ENCODE measurements at regions not wholly inside any gene's neighbourhood (a gene's known extent, or its start where the extent isn't known, plus 50 kb on each side); places are given as distances from the start of the nearest gene placed in this dataset.

- Histone ChIP-seq H3K9me2 (ENCODE audit: insufficient read depth, low read length) (no peaks in the 10 kb centered on the region), H3K27me3 (ENCODE audit: insufficient read depth, low read depth, low read length) (no peaks in the 10 kb centered on the region), H3F3A (ENCODE audit: insufficient read depth, low read length, poor library complexity, severe bottlenecking) (no peaks in the 10 kb centered on the region), H3K9me3 (ENCODE audit: low read length) (no peaks in the 10 kb centered on the region), H3K4me2 (ENCODE audit: low read length) (no peak overlapping the region), H4K20me1 (ENCODE audit: insufficient read depth) (no peaks in the 10 kb centered on the region), H3K9ac (ENCODE audit: low read length) (no peak overlapping the region), H3K36me3 (ENCODE audit: insufficient read depth, low read length) (no peaks in the 10 kb centered on the region), H3K27ac (ENCODE audit: low read length) (no peak overlapping the region), H3K79me2 (replicated peaks; ENCODE audit: insufficient read depth, low read length) (no peaks in the 10 kb centered on the region), H2AFZ (ENCODE audit: low read depth, low read length) (no peak overlapping the region), H3K4me3 (ENCODE audit: low read length) (no peak overlapping the region)
- TF ChIP-seq EP300 (conservative IDR thresholded peaks at IDR 0.05; ENCODE audit: poor library complexity, severe bottlenecking) (no peak), TAF1 (IDR thresholded peaks at IDR 0.05; ENCODE audit: low read depth) (no peak), SMC3 (conservative IDR thresholded peaks at IDR 0.05; ENCODE audit: poor library complexity) (no peak), CTCF (IDR thresholded peaks at IDR 0.05; ENCODE audit: poor library complexity, severe bottlenecking) (no peak), EZH2 (IDR thresholded peaks at IDR 0.05; ENCODE audit: borderline replicate concordance, insufficient read depth, low read length, poor library complexity, severe bottlenecking) (no peak), RAD21 (conservative IDR thresholded peaks at IDR 0.05) (no peak), POLR2AphosphoS5 (IDR thresholded peaks at IDR 0.05) (no peak), REST (IDR thresholded peaks at IDR 0.05; ENCODE audit: borderline replicate concordance) (no peak), MXI1 (conservative IDR thresholded peaks at IDR 0.05; ENCODE audit: poor library complexity, severe bottlenecking) (no peak)
These were observed 429.9 kb upstream of the ARID1B start for GRCh38 chr6:156347246-156347645.

- H4K20me1 ChIP-seq (ENCODE audit: insufficient read depth) = no peaks in the 10 kb centered on the region
- TF ChIP-seq RAD21 (conservative IDR thresholded peaks at IDR 0.05) = no peak
- TF ChIP-seq POLR2AphosphoS5 (IDR thresholded peaks at IDR 0.05) = no peak
- TF ChIP-seq EP300 (conservative IDR thresholded peaks at IDR 0.05; ENCODE audit: poor library complexity, severe bottlenecking) = no peak
- no peak for TF ChIP-seq CTCF (IDR thresholded peaks at IDR 0.05; ENCODE audit: poor library complexity, severe bottlenecking)
- no peak overlapping the region for H3K4me3 ChIP-seq (ENCODE audit: low read length)
- H3K4me2 ChIP-seq (ENCODE audit: low read length) = no peak overlapping the region
- no peaks in the 10 kb centered on the region for H3K27me3 ChIP-seq (ENCODE audit: insufficient read depth, low read depth, low read length)
- no peaks in the 10 kb centered on the region for H3K9me3 ChIP-seq (ENCODE audit: low read length)
- no peak overlapping the region for H3K9ac ChIP-seq (ENCODE audit: low read length)
- H3K9me2 ChIP-seq (ENCODE audit: insufficient read depth, low read length) = no peaks in the 10 kb centered on the region
- H3K36me3 ChIP-seq (ENCODE audit: insufficient read depth, low read length) = no peaks in the 10 kb centered on the region
- H3K27ac ChIP-seq (ENCODE audit: low read length) = no peak overlapping the region
- H3K79me2 ChIP-seq (replicated peaks; ENCODE audit: insufficient read depth, low read length) = no peaks in the 10 kb centered on the region
- H2AFZ ChIP-seq (ENCODE audit: low read depth, low read length) = no peak overlapping the region
- no peaks in the 10 kb centered on the region for H3F3A ChIP-seq (ENCODE audit: insufficient read depth, low read length, poor library complexity, severe bottlenecking)
These were observed 431.5 kb upstream of the ARID1B start for GRCh38 chr6:156345700-156346099.

Measured in neural cell (in vitro differentiated cells).